PFSK-1 (cell line): ENCODE measurements at regions not wholly inside any gene's neighbourhood (a gene's known extent, or its start where the extent isn't known, plus 50 kb on each side); places are given as distances from the start of the nearest gene placed in this dataset.

Source experiments
- REST ChIP-seq, 2 experiments: IDR thresholded peaks; 2 replicates each; pipeline versions ENCODE4 v1.6.1 to v1.8.0; 2011 to 2012; ENCODE audit warnings: low read depth in 2 of 2, low read length in 2 of 2, control low read depth in 1 of 2, inconsistent platforms in 1 of 2, mild to moderate bottlenecking in 1 of 2, moderate library complexity in 1 of 2; ENCODE audit not compliant: insufficient read depth in 1 of 2
- TAF1 ChIP-seq: IDR thresholded peaks from 2 replicates; pipeline ENCODE4 v1.6.1; 2012; ENCODE audit warnings: low read length, control low read depth, borderline replicate concordance; ENCODE audit not compliant: insufficient read depth

GRCh38 chr4:179585761-179586160, 2143.5 kb upstream of the AGA start:
- TF ChIP-seq TAF1 = no peak
- no peak for TF ChIP-seq REST (IDR thresholded peaks at IDR 0.05; ENCODE audit: insufficient read depth in 1 of 2, low read depth in 2 of 2, low read length in 2 of 2)
